Activated CD8-positive, alpha-beta memory T cell treated with anti-CD3 and anti-CD28 coated beads for 48 hours (primary cell): ENCODE measurements at regions not wholly inside any gene's neighbourhood (a gene's known extent, or its start where the extent isn't known, plus 50 kb on each side); places are given as distances from the start of the nearest gene placed in this dataset.
"Not testable (repeated sequence)": the region's sequence is repeated elsewhere in the genome, so short reads cannot be mapped to it uniquely, and the experiment has no call there.

Experiments
- DNase-seq, 3 experiments: peaks; one replicate each; pipeline ENCODE4 v3.0.0-alpha.2; 2020; ENCODE audit warnings: low read depth in 2 of 3, low spot score in 2 of 3

GRCh38 chr18:59848002-59848401 is 51.8 kb upstream of the PMAIP1 start:
- DNase-seq: no peak

- DNase-seq: not testable (repeated sequence)
Observed at GRCh38 chr18:59847491-59847846, 52.3 kb upstream of the PMAIP1 start.

DNA sequence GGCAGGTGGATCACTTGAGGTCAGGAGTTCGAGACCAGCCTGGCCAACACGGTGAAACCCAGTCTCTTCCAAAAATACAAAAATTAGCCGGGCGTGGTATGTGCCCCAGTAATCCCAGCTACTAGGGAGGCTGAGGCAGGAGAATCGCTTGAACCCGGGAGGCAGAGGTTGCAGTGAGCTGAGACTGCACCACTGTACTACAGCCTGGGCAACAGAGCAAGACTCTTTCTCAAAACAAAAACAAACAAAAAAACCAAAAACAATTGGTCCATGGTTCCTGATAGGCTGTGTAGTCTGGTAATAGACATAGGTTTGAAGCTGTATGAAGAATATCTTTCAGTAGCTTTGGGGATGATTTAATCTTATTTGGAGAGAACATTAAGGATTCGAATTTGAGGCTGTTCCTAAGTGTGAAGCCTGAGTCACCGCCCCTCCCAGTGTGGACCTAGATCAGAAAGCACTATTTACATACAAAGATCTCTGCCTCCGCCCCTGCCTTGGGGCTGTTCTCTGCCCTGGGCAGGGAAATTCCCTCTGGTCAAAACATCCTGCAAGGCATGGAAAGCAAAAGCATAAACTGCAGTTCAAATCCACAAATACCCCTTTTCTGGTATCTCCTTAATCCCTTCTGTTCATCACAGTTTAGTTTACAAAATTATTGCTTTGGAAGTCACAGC is 52.8 kb upstream of the PMAIP1 start:
- peak in 1 of 3 experiments; percentile 13 for DNase-seq

- DNase-seq: no peak
Observed at GRCh38 chr18:59842947-59843346, 56.8 kb upstream of the PMAIP1 start.

- no peak for DNase-seq
Observed at GRCh38 chr18:59839931-59840685, 59.7 kb upstream of the PMAIP1 start.

GRCh38 chr18:59839246-59839645 is 60.5 kb upstream of the PMAIP1 start:
- no peak for DNase-seq

DNA sequence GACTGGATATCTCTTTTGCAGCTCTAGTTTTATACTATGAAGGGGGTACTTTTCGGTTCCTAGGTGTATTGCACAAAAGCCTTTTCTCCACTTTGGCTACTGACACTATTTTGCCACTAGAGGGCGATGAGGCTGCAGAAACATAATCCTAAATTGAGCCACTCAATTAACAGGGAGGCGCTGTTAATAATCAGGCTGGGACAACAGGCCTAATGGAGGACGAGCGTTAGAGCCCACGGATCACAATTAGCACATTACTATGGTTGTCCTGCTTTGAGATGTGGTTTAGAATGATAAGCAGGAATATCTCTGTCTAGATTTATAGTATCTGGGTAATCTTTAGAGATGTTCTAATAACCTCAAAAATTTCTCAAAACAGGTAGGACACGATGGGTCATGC is 62.2 kb upstream of the PMAIP1 start:
- peak in 1 of 3 experiments; percentile 8 for DNase-seq

GRCh38 chr18:59835605-59836379 is 64.0 kb upstream of the PMAIP1 start:
- DNase-seq: no peak

DNA sequence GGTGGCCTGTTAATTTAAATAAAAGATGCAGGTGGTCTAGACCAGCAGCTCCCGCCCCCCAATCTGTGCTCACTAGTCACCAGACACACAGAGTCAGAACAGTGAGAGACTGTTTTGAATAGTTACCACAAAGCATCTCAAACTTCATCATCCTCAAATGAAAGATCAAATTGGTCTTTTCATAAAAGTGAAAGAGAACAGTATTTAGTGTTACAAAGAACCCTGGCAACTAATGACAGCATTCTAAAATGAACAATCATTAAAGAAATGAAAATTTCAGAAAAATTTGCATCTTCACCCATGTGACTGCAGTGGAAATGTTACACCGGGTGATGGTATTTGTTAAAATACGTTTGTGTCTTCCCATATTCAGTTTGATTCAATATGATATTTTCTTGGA is 65.5 kb upstream of the PMAIP1 start:
- DNase-seq: no peak

DNA sequence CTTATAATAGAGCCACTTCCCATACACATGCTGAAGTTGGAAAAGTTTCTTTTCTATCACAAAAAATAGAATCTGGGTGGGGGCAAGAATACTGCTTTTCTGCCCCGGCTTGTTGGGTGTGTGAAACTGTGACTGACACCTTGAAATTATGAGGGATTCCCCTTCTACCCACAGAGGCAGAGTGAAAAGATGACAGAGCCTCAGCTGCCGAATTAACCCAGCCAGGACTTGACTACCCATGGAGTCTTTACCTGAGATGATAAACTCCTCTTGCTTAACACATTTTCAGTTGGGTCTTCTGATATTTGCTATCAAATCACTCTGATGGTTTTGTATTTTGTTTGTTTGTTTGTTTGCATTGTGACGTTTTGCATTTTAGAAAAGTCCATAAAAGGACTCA is 66.0 kb upstream of the PMAIP1 start:
- no peak for DNase-seq

- peak in 1 of 3 experiments; percentile 24 for DNase-seq
Observed at GRCh38 chr18:59823596-59824195, 76.1 kb upstream of the PMAIP1 start.

DNA sequence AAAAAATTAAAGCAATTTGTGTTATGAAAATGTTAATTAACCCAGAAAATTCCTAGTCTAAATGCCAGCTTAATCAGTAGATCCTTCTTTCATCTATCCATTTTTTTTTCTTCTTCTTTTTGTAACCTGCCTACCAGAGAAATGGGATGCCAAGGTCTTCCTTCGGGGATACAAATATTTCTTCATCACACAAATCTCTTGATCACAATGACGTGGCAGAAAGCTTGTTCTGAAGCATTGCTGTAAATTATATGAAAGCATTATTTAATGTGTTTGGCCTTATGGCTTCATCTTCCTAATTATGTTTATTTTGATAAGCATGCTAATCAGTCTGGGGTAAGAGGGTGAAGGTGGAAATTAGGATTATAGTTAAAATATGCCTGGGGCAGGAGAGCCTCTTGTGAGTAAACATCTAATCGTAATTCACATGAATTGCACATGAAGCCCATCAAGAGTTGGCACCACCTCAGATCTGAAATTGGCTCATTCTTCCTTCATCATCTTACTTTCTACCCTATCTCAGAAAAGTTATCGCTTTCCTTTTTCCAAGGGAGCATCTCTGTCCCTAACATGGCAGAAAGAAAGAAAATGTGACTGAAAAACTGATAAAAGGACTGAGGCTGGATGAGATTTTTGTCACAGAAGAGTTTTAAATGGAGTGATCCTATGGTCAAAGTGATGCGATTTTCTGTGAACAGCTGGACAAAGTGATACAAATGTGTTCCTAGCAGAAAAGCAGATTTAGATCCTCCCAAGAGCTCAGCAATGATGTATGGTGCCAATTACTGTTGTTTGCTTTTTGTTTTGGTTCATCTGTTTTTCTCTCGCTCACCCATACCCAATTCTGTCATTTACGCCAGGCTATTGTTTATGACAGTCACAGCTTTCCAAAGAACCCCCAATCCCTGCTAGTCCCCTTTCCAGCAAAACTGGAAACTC is 76.9 kb upstream of the PMAIP1 start:
- DNase-seq: no peak

DNA sequence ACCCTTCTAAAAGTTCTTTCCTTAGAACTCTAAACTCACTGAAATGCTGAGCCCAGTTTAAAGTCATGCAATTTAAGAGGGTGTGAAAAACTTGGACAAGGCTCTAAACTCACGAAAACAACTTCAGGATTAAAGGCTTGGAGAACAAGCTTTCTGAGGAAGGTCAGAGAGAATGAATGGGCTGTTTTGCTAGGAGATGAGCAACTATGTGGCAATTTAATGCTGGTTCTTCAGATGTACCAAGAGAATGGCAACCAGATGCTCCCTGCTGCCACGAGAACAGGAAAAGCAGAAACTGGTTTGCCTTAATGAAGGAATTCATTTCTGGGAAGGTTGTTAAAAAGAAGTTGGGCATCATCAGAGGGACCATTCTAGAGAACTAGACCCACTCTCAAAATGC is 77.8 kb upstream of the PMAIP1 start:
- no peak for DNase-seq

GRCh38 chr18:59820663-59821062 is 79.1 kb upstream of the PMAIP1 start:
- DNase-seq: no peak

DNA sequence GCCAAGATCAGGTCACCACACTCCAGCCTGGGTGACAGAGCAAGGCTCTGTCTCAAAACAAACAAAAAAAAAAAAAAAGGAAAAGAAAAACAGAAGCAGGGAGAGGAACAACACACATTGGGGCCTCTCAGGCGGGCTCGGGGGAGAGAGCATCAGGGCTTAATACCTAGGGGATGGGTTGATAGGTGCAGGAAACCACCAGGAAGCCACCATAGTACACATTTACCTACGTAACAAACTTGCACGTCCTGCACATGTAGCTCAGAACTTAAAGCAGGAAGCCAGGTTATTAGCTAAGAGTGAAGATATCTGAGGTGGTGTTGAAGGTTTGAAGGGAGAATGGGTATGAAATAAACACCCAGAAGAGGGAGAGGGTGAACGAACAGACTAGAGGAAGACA is 81.0 kb upstream of the PMAIP1 start:
- no peak for DNase-seq

DNA sequence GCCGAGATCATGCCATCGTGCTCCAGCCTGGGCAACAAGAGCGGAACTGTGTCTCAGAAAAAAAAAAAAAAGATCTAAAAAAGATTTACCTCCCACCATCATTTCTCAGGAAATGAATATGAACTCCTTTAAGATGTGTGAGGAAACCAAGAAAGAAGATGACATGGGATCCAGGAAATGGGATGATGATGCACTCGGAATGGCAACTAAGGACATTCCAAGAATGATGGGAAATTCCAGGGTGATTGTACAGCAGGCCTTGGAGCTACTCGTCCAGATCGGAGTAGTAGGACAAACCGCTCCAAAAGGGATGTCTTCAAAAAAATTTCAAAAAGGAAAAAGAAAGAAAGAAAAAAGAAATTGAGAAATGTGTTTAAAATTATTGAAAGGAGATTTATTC is 84.9 kb upstream of the PMAIP1 start:
- DNase-seq: no peak

DNA sequence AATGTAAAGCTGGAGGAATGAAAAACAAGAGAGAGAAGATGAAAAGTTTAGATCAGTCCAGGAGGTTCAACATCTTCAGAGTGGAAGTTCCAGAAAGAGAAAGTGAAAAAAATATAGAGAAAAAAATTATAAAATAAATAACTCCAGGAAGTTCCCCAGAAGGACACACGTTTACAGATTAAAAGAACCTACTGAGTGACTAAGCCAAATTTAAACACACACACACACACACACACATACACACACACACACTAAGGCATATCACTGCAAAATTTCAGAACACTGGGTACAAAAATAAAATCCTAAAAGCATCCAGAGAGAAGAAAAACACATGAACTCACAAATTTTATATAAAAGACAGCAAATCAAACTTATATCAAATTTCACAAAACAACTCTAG is 85.9 kb upstream of the PMAIP1 start:
- no peak for DNase-seq

GRCh38 chr18:59810735-59811520 is 88.9 kb upstream of the PMAIP1 start:
- DNase-seq: no peak

- no peak for DNase-seq
Observed at GRCh38 chr18:59810183-59810582, 89.6 kb upstream of the PMAIP1 start.

DNA sequence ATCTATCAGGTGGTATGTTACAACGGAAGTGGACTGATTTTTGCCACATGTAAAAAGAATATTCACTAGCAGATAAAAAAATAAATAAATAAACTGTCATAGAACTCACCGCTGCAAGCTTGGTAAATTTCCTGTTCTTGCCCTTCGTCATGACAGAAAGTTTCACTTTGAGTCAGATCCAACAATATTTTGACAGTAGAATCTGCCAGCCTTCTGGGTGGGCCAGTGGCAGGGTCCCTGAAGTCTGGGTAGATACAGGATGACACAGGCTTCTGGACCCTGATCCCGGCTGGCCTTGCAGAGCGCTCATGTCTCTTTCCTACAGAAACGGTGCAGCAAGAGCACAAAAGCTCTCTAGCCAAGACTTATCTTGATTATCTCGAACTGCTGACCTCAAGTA is 97.8 kb upstream of the PMAIP1 start:
- DNase-seq: no peak
